Lower leg skin (tissue), 3 donors: ENCODE measurements at regions not wholly inside any gene's neighbourhood (a gene's known extent, or its start where the extent isn't known, plus 50 kb on each side); places are given as distances from the start of the nearest gene placed in this dataset.

Experiments
- CTCF ChIP-seq, 3 donors: fragments of 450-650 bp; IDR thresholded peaks; one replicate each; pipeline ENCODE4 v1.5.1; 2016; ENCODE audit warnings: antibody characterized with exemption in 3 of 3, mild to moderate bottlenecking in 3 of 3, moderate library complexity in 2 of 3
- POLR2A ChIP-seq, 2 donors: fragments of 450-650 bp; IDR thresholded peaks; one replicate each; pipeline ENCODE4 v1.6.1; 2016 to 2017; ENCODE audit warnings: antibody characterized with exemption in 2 of 2, mild to moderate bottlenecking in 1 of 2, moderate library complexity in 1 of 2

DNA sequence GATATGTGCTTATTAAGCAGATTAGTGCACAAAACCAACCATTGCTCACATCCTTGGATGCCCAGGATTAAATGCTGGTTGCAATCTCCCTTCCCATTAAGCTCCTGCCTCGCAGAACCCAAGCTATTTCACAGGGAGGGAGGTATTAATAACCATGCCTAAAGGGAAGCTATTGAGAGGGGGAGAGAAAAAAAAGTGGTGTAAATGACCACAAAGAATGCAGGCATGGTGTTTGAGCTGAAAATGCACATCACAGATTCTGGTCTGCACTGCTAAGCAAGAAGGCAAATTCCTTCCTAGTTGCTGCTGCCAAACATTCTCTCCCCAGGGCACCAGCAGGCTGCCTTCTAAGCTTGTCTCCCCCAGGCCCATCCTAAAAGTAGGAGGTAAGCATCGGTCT, 92.0 kb upstream of the ISX start:
- TF ChIP-seq CTCF (IDR thresholded peaks at IDR 0.05): no peak
- no peak for TF ChIP-seq POLR2A (IDR thresholded peaks at IDR 0.05)
